Forelimb muscle (tissue), 1 donor: ENCODE measurements at regions not wholly inside any gene's neighbourhood (a gene's known extent, or its start where the extent isn't known, plus 50 kb on each side); places are given as distances from the start of the nearest gene placed in this dataset.

Source experiments
- DNase-seq: peaks from one replicate; pipeline ENCODE4 v3.0.0-alpha.2; 2013; ENCODE audit warnings: low read depth

DNA sequence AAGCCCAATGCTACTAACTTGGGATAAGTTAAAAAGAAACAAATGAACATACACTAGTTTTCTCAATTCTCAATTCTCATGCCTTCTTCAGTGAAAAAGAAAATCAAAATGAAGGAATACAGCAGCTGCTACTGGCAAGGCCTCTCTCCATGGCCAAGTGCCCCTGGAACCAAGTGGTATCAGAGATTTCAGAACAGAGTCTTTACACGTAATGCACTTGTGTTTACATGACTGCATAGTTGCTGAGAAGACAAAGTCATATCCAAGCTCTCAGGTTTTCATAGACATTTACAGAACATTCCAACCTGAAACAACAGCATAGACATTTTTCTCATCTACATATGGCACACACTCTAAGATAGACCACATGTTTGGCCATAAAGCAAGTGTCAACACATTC is 789.9 kb downstream of the CBLN2 start:
- DNase-seq, result no peak

DNA sequence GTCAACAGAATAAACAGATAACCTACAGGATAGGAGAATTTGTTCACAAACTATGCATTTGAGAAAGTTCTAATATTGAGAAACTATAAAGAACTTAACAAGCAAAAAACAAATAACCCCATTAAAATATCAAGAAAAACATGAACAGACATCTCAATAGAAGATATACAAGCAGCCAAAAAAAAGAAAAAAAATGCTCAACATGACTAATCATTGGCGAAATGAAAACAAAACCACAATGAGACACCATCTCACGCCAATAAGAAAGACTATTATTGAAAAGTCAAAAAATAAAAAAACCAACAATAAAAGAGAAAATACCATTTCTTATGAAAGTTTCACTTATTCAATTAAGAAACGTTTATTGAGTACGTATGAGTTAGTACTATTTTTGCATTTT is 800.5 kb downstream of the CBLN2 start:
- DNase-seq, result no peak

DNA sequence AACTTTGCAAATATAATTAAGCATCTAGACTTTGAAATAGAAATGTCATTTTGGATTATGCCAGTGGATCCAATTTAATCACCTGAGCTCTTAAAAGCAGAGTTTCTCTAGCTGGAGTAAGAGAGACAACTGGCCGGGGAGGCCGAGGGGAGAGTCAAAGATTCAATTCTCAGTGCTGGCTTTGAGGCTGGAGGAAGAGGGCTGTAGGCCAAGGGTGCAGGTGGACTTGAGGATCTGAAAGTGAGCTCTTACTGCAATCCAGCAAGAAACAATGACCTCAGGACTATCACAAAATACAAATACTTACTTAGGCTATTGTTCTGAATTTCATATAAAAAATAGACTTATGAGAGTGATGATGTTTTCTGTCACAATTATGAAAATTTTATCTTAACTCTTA is 814.5 kb downstream of the CBLN2 start:
- DNase-seq, result no peak

DNA sequence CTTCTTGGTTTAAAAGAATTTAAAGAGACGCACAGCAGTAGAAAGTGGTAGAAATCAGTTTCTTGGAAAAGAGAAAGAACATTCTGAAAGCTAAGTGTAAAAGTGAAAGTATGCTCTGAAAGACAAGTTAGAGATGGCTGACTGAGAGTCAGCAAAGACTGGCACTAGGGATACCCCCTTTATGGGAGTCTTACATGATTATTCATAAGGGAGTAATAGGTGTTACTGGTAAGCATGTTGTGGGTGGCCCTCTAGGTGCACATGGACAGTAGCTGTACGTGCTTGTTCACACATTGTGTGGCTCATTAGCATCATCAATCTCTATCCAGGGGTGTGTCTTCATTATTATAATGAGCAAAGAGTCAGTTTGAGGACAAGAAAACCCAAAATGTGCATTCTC is 816.2 kb downstream of the CBLN2 start:
- DNase-seq, result no peak

DNA sequence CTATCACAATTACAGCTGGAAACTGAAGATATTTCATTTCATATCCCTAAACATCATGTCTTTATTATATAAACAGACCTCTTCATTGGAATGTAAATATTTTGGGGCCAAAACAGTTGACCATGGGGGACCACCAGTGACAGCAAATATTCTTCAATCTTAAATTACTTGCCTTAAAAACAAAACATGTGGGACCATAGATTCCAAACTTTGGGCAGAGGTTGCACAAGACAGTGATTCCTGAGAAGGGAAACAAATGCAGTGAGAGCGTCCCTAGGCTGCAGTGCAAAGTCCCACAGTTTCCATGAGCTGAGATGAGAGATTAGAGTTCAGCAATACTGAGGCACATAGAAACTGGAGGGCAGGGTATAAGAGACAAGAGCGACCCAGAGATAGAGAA is 818.9 kb downstream of the CBLN2 start:
- no peak for DNase-seq

DNA sequence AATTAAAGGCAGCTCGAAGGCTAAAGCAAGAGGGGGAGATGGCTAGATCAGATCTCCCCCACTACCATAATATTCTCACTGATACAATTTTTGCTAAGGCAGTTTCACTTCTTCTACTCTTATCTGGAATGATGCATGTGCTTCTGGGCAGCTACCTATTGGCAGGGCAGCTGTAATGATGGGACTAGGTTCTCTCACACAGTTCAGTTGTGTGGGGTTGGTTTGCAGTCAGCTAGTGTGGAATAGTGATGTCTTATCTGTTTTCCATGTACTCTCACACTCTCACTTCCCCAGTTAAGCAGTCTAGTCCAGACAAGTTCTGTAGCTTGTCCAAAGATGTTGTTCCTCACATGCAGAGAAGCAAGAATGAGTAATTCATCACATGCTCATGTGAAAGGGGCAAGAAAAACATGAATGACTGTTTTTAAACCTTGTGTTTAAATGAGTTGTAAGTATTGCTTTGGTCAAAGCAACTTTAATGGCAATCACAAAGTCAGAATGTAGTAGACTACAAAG is 836.1 kb downstream of the CBLN2 start:
- DNase-seq, result no peak

DNA sequence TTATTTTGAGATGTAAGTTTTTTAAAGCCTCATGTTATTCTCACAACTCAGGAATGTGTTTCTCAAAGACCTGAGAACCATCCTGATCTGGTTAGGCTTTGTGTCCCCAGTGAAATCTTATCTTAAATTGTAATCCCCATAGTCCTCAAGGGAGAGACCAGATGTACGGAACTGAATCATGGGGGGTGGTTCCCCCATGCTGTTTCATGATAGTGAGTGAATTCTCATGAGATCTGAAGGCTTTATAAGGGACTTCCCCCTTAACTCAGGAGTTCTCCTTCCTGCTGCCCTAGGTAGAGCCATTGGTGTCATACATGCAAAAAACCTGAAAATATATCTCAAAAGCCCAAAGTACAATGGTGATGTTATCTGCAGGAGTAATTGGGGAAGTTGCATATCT is 836.7 kb downstream of the CBLN2 start:
- DNase-seq, result no peak

DNA sequence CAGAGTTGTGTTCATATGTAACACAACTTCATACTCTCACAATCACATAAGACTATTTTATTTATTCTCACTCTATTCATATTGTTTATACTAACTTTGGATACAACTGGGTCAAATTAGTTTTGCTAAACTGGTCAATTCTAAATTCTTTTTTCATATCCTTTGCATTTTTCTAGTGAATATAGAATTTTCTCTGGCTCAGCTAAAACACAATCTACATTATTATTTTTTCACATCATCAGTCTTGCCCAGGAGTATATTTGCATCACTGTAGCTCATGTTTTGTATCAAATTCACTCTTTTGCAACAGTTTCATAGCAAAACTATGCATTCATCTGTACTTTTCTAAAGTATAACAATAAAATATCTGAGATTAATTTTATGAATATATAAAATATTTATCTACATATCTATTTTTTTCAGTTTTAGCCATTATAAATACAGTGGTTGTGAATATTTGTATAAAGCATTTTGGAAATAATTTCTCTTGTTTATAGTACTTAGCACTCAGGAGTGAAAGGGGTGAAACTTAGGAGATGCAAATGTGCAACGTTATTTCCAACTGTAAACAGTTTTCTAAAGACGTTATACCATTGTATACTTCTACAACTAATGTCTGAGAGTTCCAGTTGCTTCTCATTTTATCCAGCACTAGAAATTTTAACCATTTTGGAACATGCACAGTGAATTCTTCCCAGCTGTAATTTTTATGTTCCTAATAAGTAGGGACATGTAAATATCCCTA is 854.6 kb downstream of the CBLN2 start:
- DNase-seq, result no peak

DNA sequence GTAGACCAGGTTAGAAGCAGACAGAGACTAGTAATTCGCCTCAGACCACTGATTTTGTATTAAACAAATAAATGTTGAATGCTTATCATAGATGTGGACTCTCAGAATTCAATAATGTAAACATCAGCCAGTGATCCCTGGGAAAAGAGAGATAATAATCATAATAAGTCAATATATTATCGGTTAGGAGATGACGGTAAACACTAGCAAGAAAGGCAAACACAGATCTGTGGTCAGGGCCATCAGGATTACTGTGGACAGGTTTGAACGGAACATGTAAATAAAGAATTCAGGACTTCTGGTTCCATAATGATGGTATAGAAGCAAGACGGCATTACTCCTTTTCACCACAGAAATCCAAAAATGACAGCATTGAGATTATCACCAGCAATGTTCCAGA is 861.6 kb downstream of the CBLN2 start:
- no peak for DNase-seq

DNA sequence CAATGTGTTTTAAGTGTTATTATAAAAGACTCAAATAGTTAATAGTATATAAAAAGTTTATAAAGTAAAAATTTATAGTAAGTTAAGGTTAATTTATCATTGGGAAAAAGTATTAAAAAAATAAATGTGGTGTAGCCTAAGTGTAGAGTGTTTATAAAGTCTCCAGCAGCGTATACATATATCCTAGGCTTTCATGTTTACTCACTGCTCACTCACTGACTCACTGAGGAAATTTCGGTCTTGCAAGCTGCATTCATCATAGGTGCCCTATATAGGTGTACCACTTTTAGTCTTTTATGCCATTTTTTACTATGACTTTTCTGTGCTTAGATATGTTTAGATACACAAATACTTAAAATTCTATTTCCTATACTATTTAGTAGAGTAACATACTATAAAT is 866.0 kb downstream of the CBLN2 start:
- no peak for DNase-seq

DNA sequence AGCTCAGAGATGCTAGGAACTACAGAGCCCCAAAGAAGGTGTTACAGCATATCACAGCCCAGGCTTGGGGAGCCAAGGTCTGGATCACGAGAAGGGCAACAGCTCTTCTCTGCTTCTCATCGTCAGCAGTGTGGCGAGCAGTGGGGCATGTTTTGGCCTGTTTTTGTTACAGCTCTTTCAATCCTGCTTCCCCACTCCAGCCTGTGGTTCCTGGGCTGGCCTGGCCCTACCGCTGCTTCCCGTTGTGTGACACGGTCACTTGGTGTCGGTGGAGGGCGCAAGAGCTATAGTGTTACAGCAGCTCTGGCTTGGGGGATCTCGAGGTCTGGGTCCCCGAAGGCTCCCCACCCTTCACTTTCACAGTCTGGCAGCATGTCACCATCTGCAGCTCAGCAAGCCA is 870.2 kb downstream of the CBLN2 start:
- DNase-seq, result no peak

DNA sequence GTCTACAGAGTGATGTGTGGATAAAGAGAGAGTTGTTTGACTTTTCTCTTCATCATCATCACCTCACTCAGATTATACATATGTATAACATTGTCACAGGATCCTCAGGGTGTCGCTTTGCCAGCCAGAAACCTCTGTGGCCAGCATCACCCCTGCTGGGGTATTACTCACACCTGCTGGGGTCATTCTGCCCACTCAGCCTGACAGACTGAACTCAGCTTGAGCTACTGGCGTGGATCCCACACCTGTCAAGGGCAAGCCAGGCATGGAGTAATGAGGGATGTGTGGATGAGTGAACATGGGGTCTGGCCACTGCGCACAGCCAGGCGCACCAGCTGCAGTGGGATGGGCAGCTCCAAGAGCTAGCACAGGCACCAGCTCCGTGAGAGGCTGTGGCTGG is 870.6 kb downstream of the CBLN2 start:
- no peak for DNase-seq

DNA sequence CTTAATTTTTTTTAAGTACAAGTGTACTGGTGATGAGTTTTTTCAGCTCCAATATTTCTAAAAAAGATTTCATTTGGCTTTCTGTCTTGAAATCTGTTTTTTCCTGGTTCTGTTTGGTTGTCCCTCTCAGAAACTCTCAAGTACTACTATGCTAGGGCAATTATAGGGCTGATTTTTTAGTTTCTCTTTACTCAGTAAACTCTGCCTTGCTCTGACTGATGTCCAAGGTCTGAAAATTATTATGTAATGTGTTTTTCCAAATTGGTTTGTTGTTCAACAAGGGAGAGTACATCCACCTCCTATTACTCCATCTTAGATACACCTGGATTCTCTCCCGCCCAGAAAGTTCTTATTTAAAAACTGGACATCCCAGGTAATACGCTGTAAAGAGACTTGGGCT is 877.7 kb downstream of the CBLN2 start:
- DNase-seq, result no peak

DNA sequence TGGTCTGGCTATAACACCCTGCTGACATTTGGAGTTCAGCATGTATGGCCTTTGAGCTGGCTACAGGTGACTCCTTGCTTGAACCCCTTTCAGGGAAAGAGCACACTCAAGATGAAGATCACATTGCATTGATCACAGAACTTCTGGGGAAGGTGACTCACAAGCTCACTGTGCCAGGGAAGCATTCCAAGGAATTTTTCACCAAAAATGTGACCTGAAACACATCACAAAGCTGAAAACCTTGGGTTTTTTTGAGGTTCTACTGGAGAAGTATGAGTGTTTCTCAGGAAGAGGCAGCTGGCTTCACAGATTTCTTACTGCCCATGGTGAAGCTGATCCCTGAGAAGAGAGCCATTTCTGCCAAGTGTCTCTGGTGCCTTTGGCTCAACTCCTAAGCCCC is 879.0 kb downstream of the CBLN2 start:
- no peak for DNase-seq

DNA sequence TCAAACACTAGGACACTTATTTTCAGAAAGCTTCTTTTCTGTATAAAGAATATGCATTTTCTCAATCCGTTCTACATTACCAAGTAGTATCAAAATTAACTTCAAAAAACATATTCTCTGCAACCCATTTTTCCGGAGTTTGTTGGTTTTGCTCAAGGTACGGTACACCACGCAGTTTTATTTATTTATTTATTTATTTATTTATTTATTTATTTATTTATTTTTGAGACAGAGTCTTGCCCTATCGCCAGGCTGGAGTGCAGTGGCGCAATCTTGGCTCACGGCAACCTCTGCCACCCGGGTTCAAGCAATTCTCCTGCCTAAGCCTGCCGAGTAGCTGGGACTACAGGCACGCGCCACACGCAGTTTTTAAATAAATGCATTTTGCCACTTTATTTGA is 900.3 kb downstream of the CBLN2 start:
- no peak for DNase-seq

DNA sequence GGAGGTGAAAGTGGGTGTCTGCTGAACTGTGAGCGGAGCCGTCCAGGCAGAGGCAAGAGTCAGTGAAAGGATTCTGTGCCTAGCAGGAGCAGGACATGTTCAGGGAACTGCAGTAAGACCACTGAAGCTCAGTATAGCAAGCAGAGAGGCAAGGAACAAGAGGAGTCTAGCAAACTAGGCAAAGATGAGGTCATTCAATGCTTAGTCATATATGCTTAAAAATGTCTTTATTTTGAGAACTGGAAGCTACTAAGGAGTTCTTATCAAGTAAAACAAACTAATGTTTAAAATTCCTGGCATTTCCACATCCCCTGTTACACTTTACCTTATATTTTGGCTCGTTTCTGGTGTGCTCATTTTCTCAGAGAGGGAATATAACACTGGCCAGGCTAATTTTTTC is 913.4 kb downstream of the CBLN2 start:
- no peak for DNase-seq

DNA sequence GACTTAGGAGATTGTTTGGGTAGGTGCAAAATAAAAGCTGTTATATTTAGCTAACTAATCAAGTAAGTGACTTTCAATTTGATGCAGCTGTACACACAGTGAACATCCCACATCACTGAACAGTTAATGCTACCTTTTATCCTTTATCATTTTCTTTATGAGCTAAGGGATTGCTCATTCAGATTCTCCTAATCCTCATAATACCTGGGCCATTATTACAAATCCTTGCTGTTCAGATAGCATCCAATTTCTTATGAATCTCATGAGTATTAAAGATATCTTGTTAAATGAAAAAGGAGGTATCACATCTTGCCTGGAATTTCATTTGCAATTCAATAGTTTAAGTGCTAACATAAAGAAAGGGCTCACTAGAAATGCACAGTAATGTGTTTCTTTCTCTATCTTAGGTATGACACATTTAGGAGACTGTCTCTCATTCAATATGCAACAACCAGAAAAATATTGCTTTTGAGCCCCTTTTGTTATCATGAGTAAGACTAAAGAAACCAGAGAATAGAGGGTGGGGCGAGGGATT is 918.5 kb downstream of the CBLN2 start:
- no peak for DNase-seq

DNA sequence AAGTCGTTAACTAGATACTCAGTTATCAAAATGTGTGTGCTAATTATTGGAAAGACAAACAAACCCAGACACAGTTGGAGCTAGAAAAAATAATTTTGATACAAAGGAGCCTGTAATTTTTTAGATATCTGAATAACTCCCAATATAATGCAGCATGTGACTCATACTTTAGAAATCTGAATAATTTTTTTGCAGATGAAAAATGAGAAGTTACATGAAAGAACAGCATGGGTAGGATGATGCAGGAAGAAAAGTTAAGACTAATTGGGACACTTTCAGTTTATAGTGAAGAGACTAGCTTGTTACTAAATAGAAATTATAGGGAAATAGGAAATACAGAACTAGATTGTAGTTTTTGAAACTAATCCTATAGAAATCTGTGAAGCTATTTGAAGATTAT is 945.8 kb downstream of the CBLN2 start:
- DNase-seq, result no peak

DNA sequence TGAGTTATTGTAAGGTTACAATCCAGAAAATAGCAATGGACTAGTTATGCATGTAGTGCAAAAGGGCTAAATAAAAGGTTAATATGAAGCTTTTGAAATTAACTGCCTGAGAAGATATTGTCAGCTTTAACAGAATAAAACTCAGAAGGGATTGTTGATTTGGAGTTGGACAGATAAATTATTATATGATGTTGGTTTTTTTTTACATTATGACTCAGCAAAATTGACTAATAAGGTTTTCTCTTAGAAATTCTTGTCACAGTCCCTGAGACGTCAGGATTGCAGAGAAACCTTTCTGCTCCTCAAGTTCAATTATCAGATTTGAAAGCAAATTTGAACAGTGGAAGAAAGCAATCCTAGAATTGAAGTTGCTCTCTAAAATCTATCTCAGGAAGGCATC is 946.9 kb downstream of the CBLN2 start:
- DNase-seq, result no peak

DNA sequence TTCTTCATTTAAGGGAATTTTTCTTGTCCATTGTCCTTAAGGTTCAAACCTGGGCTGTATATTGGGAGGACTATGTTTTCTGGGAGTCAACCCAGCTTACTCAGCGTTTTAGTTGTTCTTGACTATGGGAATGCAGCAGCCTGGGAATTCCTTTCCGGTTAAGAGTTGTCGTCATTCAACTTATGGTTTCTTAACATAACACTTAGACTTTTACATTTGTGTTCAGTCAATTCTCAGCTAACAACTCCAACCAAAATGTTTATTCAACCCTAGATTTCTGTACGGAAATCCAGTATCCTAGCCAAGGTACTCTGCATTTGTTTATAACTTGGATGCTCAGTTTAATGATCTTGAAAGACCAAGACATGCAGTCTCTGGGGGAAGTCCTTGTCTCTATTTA is 960.9 kb downstream of the CBLN2 start:
- DNase-seq, result no peak

DNA sequence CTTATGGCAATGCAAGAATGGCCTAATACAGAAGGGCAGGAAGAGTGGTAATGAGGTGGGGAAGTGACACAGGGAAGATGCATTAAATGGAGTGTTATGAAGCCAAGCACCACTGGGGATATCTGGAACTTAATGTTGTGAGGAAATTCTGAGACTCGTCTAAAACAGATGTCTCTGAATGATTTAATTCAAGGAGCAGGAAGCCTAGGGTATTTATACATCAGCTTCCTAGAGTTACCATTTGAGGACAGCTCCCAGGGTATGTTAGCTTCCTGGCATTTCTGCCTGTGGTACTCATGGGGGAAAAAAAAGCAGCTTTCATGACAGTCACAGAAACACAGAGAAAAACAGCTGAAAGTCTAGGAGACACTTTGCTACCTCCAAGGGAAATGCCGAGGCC is 989.5 kb downstream of the CBLN2 start:
- no peak for DNase-seq

DNA sequence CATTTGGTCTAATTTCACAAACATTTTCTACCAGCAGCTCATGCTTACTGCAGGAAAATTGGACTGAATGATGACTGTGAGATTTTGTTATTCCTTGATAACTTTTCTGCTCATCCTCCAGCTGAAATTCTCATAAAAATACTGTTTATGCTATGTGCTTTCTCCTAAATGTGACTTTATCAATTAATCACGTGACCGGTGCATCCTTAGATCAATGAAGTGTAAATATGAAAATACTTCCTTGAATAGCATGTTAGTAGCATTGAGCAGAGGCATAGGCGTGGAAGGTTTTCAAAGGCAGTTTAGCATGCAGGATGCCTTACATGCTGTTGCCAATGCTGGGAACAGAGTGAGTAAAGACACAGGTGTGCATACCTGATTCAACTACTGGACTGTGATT is 1002.5 kb downstream of the CBLN2 start:
- no peak for DNase-seq

DNA sequence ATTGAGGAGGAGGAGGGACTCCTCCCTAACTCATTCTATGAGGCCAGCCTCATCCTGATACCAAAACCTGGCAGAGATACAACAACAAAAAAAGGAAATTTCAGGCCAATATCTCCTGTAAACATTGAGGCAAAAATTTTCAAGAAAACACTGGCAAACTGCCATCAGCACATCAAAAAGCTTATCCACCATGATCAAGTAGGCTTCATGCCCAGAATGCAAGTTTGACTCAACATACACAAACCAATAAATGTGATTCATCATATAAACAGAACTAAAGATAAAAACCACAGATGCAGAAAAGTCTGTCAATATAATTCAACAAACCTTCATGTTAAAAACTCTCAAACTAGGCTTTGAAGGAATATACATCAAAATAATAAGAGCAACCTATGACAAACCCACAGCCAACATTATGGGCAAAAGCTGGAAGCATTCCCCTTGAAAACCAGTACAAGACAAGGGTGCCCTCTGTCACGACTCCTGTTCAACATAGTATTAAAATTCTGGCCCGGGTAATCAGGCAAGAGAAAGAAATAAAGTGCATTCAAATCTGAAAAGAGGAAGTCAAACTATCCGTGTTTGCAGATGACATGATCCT is 1014.3 kb downstream of the CBLN2 start:
- DNase-seq, result no peak
